ENCODE measurements at regions not wholly inside any gene's neighbourhood (a gene's known extent, or its start where the extent isn't known, plus 50 kb on each side); places are given as distances from the start of the nearest gene placed in this dataset.
"Not testable (repeated sequence)": the region's sequence is repeated elsewhere in the genome, so short reads cannot be mapped to it uniquely, and the experiment has no call there.

GRCh38 chr5:38621331-38621730 lies 64.9 kb upstream of the LIFR start:
- no peak overlapping the region for H3K9ac ChIP-seq (ENCODE audit: low read depth, low read length, poor library complexity, severe bottlenecking)
- H3K27me3 ChIP-seq (ENCODE audit: insufficient read depth, low read length, poor library complexity, severe bottlenecking): no peaks in the 10 kb centered on the region
- H3K4me1 ChIP-seq (ENCODE audit: insufficient read depth, low read length, poor library complexity, severe bottlenecking): no peaks in the 10 kb centered on the region
- no peaks in the 10 kb centered on the region for H4K20me1 ChIP-seq (ENCODE audit: insufficient read depth, low read length, poor library complexity, severe bottlenecking)
- no peaks in the 10 kb centered on the region for H3K9me2 ChIP-seq (replicated peaks; ENCODE audit: low read depth, low read length)
- TF ChIP-seq EZH2phosphoT487 (IDR thresholded peaks at IDR 0.05; ENCODE audit: borderline replicate concordance) (no peak), CTCF (conservative IDR thresholded peaks at IDR 0.05; ENCODE audit: low read length) (no peak)
- no peak overlapping the region for H3K4me2 ChIP-seq (ENCODE audit: low read depth, low read length, poor library complexity, severe bottlenecking)
- no peaks in the 10 kb centered on the region for H3F3A ChIP-seq (ENCODE audit: low read depth)
- H2AFZ ChIP-seq (ENCODE audit: low read length): no peak overlapping the region
- H3K79me2 ChIP-seq (ENCODE audit: insufficient read depth, low read length): no peaks in the 10 kb centered on the region
- H3K9me3 ChIP-seq (ENCODE audit: insufficient read depth, low read depth, low read length): no peaks in the 10 kb centered on the region
- H3K4me3 ChIP-seq (ENCODE audit: low read length, poor library complexity, severe bottlenecking): no peak overlapping the region
- H3K36me3 ChIP-seq (ENCODE audit: insufficient read depth, low read length): no peaks in the 10 kb centered on the region

- no peaks in the 10 kb centered on the region for H3K79me2 ChIP-seq (ENCODE audit: insufficient read depth, low read length)
- no peaks in the 10 kb centered on the region for H3F3A ChIP-seq (ENCODE audit: low read depth)
- H3K9ac ChIP-seq (ENCODE audit: low read depth, low read length, poor library complexity, severe bottlenecking): no peak overlapping the region
- H3K4me1 ChIP-seq (ENCODE audit: insufficient read depth, low read length, poor library complexity, severe bottlenecking): no peaks in the 10 kb centered on the region
- no peaks in the 10 kb centered on the region for H4K20me1 ChIP-seq (ENCODE audit: insufficient read depth, low read length, poor library complexity, severe bottlenecking)
- H3K9me2 ChIP-seq (replicated peaks; ENCODE audit: low read depth, low read length): no peaks in the 10 kb centered on the region
- H3K4me3 ChIP-seq (ENCODE audit: low read length, poor library complexity, severe bottlenecking): no peak overlapping the region
- H2AFZ ChIP-seq (ENCODE audit: low read length): no peak overlapping the region
- H3K36me3 ChIP-seq (ENCODE audit: insufficient read depth, low read length): no peaks in the 10 kb centered on the region
- H3K4me2 ChIP-seq (ENCODE audit: low read depth, low read length, poor library complexity, severe bottlenecking): no peak overlapping the region
- no peak for TF ChIP-seq EZH2phosphoT487 (IDR thresholded peaks at IDR 0.05; ENCODE audit: borderline replicate concordance)
- no peak for TF ChIP-seq CTCF (conservative IDR thresholded peaks at IDR 0.05; ENCODE audit: low read length)
- no peaks in the 10 kb centered on the region for H3K9me3 ChIP-seq (ENCODE audit: insufficient read depth, low read depth, low read length)
- H3K27me3 ChIP-seq (ENCODE audit: insufficient read depth, low read length, poor library complexity, severe bottlenecking): no peaks in the 10 kb centered on the region
These were observed 65.5 kb upstream of the LIFR start for GRCh38 chr5:38621840-38622437.

GRCh38 chr5:38622723-38623129 lies 66.3 kb upstream of the LIFR start:
- no peak overlapping the region for H3K4me2 ChIP-seq (ENCODE audit: low read depth, low read length, poor library complexity, severe bottlenecking)
- no peaks in the 10 kb centered on the region for H3K79me2 ChIP-seq (ENCODE audit: insufficient read depth, low read length)
- H3K4me3 ChIP-seq (ENCODE audit: low read length, poor library complexity, severe bottlenecking): no peak overlapping the region
- H2AFZ ChIP-seq (ENCODE audit: low read length): no peak overlapping the region
- no peaks in the 10 kb centered on the region for H3F3A ChIP-seq (ENCODE audit: low read depth)
- H3K9me2 ChIP-seq (replicated peaks; ENCODE audit: low read depth, low read length): no peaks in the 10 kb centered on the region
- no peaks in the 10 kb centered on the region for H4K20me1 ChIP-seq (ENCODE audit: insufficient read depth, low read length, poor library complexity, severe bottlenecking)
- H3K9me3 ChIP-seq (ENCODE audit: insufficient read depth, low read depth, low read length): no peaks in the 10 kb centered on the region
- H3K9ac ChIP-seq (ENCODE audit: low read depth, low read length, poor library complexity, severe bottlenecking): no peak overlapping the region
- H3K27me3 ChIP-seq (ENCODE audit: insufficient read depth, low read length, poor library complexity, severe bottlenecking): no peaks in the 10 kb centered on the region
- TF ChIP-seq EZH2phosphoT487 (IDR thresholded peaks at IDR 0.05; ENCODE audit: borderline replicate concordance): no peak
- TF ChIP-seq CTCF (conservative IDR thresholded peaks at IDR 0.05; ENCODE audit: low read length): no peak
- no peaks in the 10 kb centered on the region for H3K4me1 ChIP-seq (ENCODE audit: insufficient read depth, low read length, poor library complexity, severe bottlenecking)
- H3K36me3 ChIP-seq (ENCODE audit: insufficient read depth, low read length): no peaks in the 10 kb centered on the region

- H3K9me2 ChIP-seq (replicated peaks; ENCODE audit: low read depth, low read length); H3K4me3 ChIP-seq (ENCODE audit: low read length, poor library complexity, severe bottlenecking); H3F3A ChIP-seq (ENCODE audit: low read depth); H3K4me2 ChIP-seq (ENCODE audit: low read depth, low read length, poor library complexity, severe bottlenecking); H3K9me3 ChIP-seq (ENCODE audit: insufficient read depth, low read depth, low read length); H3K27me3 ChIP-seq (ENCODE audit: insufficient read depth, low read length, poor library complexity, severe bottlenecking); H3K36me3 ChIP-seq (ENCODE audit: insufficient read depth, low read length); H3K79me2 ChIP-seq (ENCODE audit: insufficient read depth, low read length); H2AFZ ChIP-seq (ENCODE audit: low read length); H3K9ac ChIP-seq (ENCODE audit: low read depth, low read length, poor library complexity, severe bottlenecking); H4K20me1 ChIP-seq (ENCODE audit: insufficient read depth, low read length, poor library complexity, severe bottlenecking); H3K4me1 ChIP-seq (ENCODE audit: insufficient read depth, low read length, poor library complexity, severe bottlenecking): not testable (repeated sequence)
These were observed 68.1 kb upstream of the LIFR start for GRCh38 chr5:38624541-38624940.

- H3K79me2 ChIP-seq (ENCODE audit: insufficient read depth, low read length); H3K9ac ChIP-seq (ENCODE audit: low read depth, low read length, poor library complexity, severe bottlenecking); H3K9me2 ChIP-seq (replicated peaks; ENCODE audit: low read depth, low read length); H2AFZ ChIP-seq (ENCODE audit: low read length); H3K4me1 ChIP-seq (ENCODE audit: insufficient read depth, low read length, poor library complexity, severe bottlenecking); H3K36me3 ChIP-seq (ENCODE audit: insufficient read depth, low read length); H3F3A ChIP-seq (ENCODE audit: low read depth); H4K20me1 ChIP-seq (ENCODE audit: insufficient read depth, low read length, poor library complexity, severe bottlenecking); H3K4me2 ChIP-seq (ENCODE audit: low read depth, low read length, poor library complexity, severe bottlenecking); H3K4me3 ChIP-seq (ENCODE audit: low read length, poor library complexity, severe bottlenecking); H3K27me3 ChIP-seq (ENCODE audit: insufficient read depth, low read length, poor library complexity, severe bottlenecking); H3K9me3 ChIP-seq (ENCODE audit: insufficient read depth, low read depth, low read length): not testable (repeated sequence)
These were observed 74.9 kb upstream of the LIFR start for GRCh38 chr5:38631376-38631775.
